ENCODE measurements at regions not wholly inside any gene's neighbourhood (a gene's known extent, or its start where the extent isn't known, plus 50 kb on each side); places are given as distances from the start of the nearest gene placed in this dataset.

DNA sequence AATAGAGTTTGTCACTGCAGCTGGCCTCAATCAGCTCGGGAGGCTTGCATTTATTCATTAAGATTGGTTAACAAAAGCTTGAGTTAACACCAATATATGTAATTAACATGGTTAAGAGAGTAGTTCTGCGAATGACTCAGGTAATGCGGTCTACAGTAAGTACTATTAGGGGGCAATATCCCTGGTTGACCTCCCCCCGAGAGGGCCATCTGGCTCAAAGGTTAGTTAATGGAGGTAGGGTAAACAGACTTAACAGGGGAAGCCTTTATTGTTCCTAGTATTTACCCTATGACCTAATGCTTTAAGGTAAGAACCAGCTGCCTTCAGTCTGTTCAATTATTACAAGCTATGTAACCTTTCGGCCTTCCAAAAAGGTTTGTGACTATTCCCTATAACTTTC is 403.3 kb upstream of the SGO1 start:
- 44% methylated on average over 5 of the region's 5 CpGs for WGBS (ENCODE audit: insufficient coverage, insufficient replicate concordance, low lambda C conversion rate, missing lambda C conversion rate)
- H3K79me2 ChIP-seq (ENCODE audit: control insufficient read depth, insufficient read depth, low read length) = no peaks in the 10 kb centered on the region
- H3K4me3 ChIP-seq = no peak overlapping the region
- SMC1A ChIA-PET (ENCODE audit: uncharacterized antibody, unreplicated experiment) = no interaction called here
- no peak overlapping the region for H3K27ac ChIP-seq (ENCODE audit: control insufficient read depth, insufficient read depth)
- no peaks in the 10 kb centered on the region for H3K9me3 ChIP-seq (replicated peaks; ENCODE audit: control insufficient read depth, insufficient read depth, low read length)
- CTCF ChIA-PET = no interaction called here
- H3K27me3 ChIP-seq (replicated peaks in 1 of 2; ENCODE audit: control insufficient read depth in 2 of 2, insufficient read depth in 2 of 2, low read length in 1 of 2) = no peaks in the 10 kb centered on the region
- FAIRE-seq (no peak), DNase-seq (ENCODE audit: low read depth, low spot score) (no peak), ATAC-seq (no peak)
- intact Hi-C loops (cut with micrococcal nuclease; ENCODE audit: unreplicated experiment) = no loop called here
- no peaks in the 10 kb centered on the region for H4K20me1 ChIP-seq (ENCODE audit: control insufficient read depth, insufficient read depth)
- no peaks in the 10 kb centered on the region for H3K36me3 ChIP-seq (ENCODE audit: control insufficient read depth in 2 of 2, insufficient read depth in 2 of 2, low read length in 1 of 2)
- in situ Hi-C loops (cut with MboI) = no loop called here
- BruUV-seq (replicated peaks) = no TSS peak
- no peak for TF ChIP-seq ELK1 (IDR thresholded peaks at IDR 0.05; ENCODE audit: low read depth, low read length)
- no peak for TF ChIP-seq RELA (IDR thresholded peaks at IDR 0.05; ENCODE audit: borderline replicate concordance, partially characterized antibody)
- no peak for TF ChIP-seq ZSCAN29 (IDR thresholded peaks at IDR 0.05)
- H2AFZ ChIP-seq (ENCODE audit: control insufficient read depth, low read depth, low read length) = no peak overlapping the region
- H3K4me2 ChIP-seq (ENCODE audit: control insufficient read depth, insufficient read depth) = no peak overlapping the region
- POLR2A ChIA-PET = no interaction called here
- H3K9ac ChIP-seq (ENCODE audit: control insufficient read depth, insufficient read depth, low read length) = no peak overlapping the region
- H3K4me1 ChIP-seq (ENCODE audit: control insufficient read depth, insufficient read depth, low read length) = no peaks in the 10 kb centered on the region
- RAD21 ChIA-PET (ENCODE audit: unreplicated experiment) = no interaction called here

GRCh38 chr3:20588781-20589180 is 402.8 kb upstream of the SGO1 start:
- ChIA-PET POLR2A (no interaction called here), SMC1A (ENCODE audit: uncharacterized antibody, unreplicated experiment) (no interaction called here), CTCF (no interaction called here), RAD21 (ENCODE audit: unreplicated experiment) (no interaction called here)
- no TSS peak for BruUV-seq (replicated peaks)
- in situ Hi-C loops (cut with MboI) (no loop called here), intact Hi-C loops (cut with micrococcal nuclease; ENCODE audit: unreplicated experiment) (no loop called here)
- no peaks in the 10 kb centered on the region for H3K79me2 ChIP-seq (ENCODE audit: control insufficient read depth, insufficient read depth, low read length)
- H3K4me2 ChIP-seq (ENCODE audit: control insufficient read depth, insufficient read depth) = no peak overlapping the region
- 30% methylated on average over 10 of the region's 10 CpGs for WGBS (ENCODE audit: insufficient coverage, insufficient replicate concordance, low lambda C conversion rate, missing lambda C conversion rate)
- no peaks in the 10 kb centered on the region for H3K9me3 ChIP-seq (replicated peaks; ENCODE audit: control insufficient read depth, insufficient read depth, low read length)
- no peak overlapping the region for H2AFZ ChIP-seq (ENCODE audit: control insufficient read depth, low read depth, low read length)
- no peaks in the 10 kb centered on the region for H3K4me1 ChIP-seq (ENCODE audit: control insufficient read depth, insufficient read depth, low read length)
- H3K27me3 ChIP-seq (replicated peaks in 1 of 2; ENCODE audit: control insufficient read depth in 2 of 2, insufficient read depth in 2 of 2, low read length in 1 of 2) = no peaks in the 10 kb centered on the region
- no peaks in the 10 kb centered on the region for H3K36me3 ChIP-seq (ENCODE audit: control insufficient read depth in 2 of 2, insufficient read depth in 2 of 2, low read length in 1 of 2)
- DNase-seq (ENCODE audit: low read depth, low spot score) = no peak
- H4K20me1 ChIP-seq (ENCODE audit: control insufficient read depth, insufficient read depth) = no peaks in the 10 kb centered on the region
- FAIRE-seq = no peak
- no peak overlapping the region for H3K27ac ChIP-seq (ENCODE audit: control insufficient read depth, insufficient read depth)
- ATAC-seq = no peak
- H3K9ac ChIP-seq (ENCODE audit: control insufficient read depth, insufficient read depth, low read length) = no peak overlapping the region
- H3K4me3 ChIP-seq = no peak overlapping the region
- TF ChIP-seq BCLAF1 (IDR thresholded peaks at IDR 0.05) (no peak), DPF2 (IDR thresholded peaks at IDR 0.05) (no peak), ZSCAN29 (IDR thresholded peaks at IDR 0.05) (no peak)
- TF ChIP-seq, protein P1, sequence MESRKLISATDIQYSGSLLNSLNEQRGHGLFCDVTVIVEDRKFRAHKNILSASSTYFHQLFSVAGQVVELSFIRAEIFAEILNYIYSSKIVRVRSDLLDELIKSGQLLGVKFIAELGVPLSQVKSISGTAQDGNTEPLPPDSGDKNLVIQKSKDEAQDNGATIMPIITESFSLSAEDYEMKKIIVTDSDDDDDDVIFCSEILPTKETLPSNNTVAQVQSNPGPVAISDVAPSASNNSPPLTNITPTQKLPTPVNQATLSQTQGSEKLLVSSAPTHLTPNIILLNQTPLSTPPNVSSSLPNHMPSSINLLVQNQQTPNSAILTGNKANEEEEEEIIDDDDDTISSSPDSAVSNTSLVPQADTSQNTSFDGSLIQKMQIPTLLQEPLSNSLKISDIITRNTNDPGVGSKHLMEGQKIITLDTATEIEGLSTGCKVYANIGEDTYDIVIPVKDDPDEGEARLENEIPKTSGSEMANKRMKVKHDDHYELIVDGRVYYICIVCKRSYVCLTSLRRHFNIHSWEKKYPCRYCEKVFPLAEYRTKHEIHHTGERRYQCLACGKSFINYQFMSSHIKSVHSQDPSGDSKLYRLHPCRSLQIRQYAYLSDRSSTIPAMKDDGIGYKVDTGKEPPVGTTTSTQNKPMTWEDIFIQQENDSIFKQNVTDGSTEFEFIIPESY (IDR thresholded peaks at IDR 0.05) = no peak
- TF ChIP-seq, protein P2, sequence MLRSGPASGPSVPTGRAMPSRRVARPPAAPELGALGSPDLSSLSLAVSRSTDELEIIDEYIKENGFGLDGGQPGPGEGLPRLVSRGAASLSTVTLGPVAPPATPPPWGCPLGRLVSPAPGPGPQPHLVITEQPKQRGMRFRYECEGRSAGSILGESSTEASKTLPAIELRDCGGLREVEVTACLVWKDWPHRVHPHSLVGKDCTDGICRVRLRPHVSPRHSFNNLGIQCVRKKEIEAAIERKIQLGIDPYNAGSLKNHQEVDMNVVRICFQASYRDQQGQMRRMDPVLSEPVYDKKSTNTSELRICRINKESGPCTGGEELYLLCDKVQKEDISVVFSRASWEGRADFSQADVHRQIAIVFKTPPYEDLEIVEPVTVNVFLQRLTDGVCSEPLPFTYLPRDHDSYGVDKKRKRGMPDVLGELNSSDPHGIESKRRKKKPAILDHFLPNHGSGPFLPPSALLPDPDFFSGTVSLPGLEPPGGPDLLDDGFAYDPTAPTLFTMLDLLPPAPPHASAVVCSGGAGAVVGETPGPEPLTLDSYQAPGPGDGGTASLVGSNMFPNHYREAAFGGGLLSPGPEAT (IDR thresholded peaks at IDR 0.05; ENCODE audit: low read depth) = no peak
